Right lung (tissue), 2 donors: ENCODE measurements at regions not wholly inside any gene's neighbourhood (a gene's known extent, or its start where the extent isn't known, plus 50 kb on each side); places are given as distances from the start of the nearest gene placed in this dataset.

Source experiments
- DNase-seq, 2 donors: peaks; one replicate each; pipeline ENCODE4 v3.0.0-alpha.2; 2013

DNA sequence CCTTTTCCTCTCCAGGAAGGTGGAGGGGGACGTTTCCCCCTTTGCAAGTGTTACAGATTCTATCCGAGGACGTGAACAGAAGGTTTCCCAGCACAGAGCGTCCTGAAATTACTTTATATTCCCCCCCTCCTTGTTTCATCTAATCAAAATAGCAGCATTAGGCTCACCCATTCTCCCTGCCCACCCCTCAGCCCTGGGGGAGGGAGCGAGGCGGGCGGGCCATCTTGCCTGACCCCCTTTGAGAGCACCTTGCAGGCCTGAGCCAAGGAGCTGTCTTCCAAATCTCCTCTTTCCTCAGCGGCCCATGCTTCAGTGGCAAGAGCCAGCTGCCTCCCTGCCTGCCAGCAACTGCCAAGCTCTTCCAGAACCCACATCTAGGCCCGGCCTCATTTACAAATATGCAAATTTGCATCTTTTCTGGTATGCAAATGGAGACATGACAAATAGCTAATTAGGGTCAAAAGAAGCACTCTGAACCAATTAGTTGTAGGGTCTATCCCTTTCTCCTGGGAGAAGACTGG, 69.1 kb upstream of the POU3F1 start:
- no peak for DNase-seq

DNA sequence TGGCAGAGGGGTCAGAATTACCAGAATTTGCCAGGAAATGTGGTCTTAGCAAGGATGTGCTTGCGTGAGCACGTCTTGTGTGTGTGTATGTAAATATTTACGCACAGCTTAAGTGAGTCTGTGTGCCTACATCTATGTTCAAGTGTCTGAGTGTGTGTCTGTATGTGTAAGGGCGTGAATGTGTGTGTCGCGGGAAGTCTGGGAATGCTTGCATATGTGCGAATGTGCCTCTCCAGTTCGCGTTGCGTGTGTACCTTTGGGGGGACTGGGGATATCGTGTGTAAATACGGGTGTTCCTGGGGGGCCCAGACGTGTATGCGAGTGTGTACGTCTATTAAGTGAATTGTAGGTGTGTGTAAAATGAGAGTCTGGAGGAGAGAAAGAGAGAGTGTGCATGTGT, 68.6 kb upstream of the POU3F1 start:
- DNase-seq: no peak

DNA sequence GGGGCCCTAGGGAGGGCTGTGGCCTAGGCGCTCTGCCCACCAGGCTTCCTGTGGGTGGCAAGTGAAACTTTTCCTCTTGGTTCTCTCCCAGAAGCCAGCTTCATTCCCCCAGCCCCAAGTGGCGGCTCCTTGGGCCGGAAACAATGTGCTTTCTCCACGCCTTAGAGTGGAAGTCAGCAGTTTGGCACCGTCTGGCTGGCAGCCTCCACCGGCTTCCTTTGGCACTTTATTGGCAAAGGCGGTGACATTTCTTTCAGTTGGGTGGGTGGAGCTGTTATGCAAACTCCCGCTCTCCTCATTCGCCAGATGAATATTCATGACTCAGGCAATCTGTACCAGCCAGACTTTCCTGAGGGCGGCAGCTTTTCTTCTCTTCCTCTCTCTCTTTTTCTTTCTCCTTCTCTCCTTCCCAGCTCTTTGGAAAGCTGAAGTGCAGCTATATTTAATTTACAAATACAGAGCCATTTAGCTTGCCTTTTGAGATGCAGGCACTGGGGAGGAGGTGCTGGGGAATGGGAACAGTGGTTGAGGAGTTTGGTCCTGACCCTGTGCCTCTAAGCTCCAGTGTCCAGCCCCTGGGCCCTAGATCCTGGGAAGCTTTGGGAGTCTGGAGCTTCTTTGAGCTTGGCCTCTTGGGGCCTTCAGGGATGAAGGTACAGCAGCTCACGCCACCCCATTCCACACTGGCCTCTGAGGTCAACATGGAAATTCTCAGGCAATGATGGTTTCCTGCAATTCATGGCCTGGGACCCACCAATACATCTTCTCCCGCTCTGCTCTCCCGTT, 67.8 kb upstream of the POU3F1 start:
- DNase-seq: no peak

DNA sequence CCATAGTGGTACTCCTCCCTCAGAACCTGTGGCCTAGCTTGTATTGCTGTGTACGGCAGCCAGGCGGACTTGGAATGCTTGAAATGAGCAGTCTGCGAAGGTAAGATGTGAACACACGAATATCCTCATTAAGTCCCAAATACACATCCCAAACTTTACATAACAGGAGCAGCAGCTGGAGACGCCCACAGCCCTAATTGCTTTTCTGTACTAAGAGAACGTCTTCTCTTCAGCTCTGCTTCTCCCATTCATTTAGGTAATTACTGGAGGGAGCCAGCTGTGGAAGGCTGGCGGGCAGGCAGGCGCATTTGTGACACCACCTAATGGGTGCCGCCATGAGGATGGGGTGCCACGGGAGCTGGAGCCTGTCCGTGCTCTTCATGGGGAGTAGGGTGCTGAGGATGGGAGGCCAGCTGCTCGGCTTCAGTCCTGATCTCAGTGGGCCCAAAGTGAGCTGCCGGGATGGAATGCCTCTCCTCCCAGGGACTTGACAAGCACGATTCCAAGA, 66.6 kb upstream of the POU3F1 start:
- DNase-seq: no peak

DNA sequence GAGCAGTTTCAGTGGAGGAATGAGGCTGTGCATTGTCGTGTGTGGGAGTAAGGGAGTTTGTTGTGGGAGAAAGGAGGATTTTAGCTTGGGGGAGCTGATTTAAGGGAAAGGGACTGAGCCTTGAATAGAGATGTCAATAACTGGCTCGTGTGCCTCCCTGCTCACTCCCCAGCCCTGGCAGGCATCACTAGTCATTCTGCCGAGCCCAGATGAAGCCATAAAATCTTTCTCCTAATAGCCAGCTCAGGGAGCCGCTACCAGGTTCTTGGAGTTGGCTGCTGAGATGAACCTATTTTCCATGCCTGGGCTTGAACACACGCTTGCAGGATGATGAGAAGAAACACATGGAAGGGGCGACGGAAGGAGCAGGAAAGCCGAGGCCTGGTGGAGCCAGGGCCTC, 65.0 kb upstream of the POU3F1 start:
- DNase-seq: no peak

GRCh38 chr1:38105267-38105666, 58.7 kb upstream of the POU3F1 start:
- DNase-seq: no peak

- no peak for DNase-seq
These were observed 56.0 kb upstream of the POU3F1 start for GRCh38 chr1:38102636-38103035.

DNA sequence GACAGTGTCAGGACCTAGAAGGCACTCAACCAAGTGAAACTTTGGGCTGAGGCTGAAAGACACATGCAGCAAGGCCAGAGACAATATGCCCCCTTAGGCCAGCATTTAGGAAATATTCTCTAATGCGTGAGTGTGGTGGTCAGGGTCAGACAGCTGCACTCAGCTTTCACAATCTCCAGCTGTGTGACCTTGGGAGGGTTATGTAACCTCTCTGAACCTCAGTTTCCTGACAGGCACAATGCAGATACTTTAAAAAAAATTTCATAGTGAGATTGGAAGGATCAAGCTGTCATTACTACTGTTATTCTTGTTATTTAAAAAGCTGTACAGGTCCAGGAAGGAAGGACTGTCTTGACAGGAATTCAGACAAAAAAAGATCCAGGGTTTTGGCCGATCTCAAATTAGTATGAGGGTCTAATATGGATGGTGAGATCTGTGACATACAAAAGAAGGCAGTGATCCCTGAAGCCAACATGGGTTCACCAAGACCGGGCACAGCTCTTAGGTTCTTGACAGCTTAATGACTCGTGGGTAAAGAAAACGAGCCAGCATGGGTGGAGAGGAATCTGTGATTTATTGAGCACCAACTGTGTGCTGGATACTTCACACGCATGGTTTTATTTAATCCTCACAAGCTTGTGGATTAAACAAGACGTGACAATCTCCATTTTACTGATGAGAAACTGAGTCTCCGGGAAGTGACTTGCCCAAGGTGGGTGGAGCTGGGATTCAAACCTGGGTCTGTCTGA, 54.6 kb upstream of the POU3F1 start:
- DNase-seq: no peak

GRCh38 chr1:38098101-38098847, 51.7 kb upstream of the POU3F1 start:
- DNase-seq: no peak

GRCh38 chr1:38097284-38097898, 50.8 kb upstream of the POU3F1 start:
- no peak for DNase-seq
